GM21381 (cell line): ENCODE measurements at regions not wholly inside any gene's neighbourhood (a gene's known extent, or its start where the extent isn't known, plus 50 kb on each side); places are given as distances from the start of the nearest gene placed in this dataset.

Source experiments
- ATAC-seq: cut with Tn5 transposase; IDR thresholded peaks from one replicate; pipeline ENCODE4 v1.9.1; 2021; ENCODE audit warnings: mild to moderate bottlenecking, moderate library complexity; ENCODE audit not compliant: unreplicated experiment

GRCh38 chr5:71939452-71940230 lies 167.6 kb upstream of the MAP1B start:
- ATAC-seq, result no peak

DNA sequence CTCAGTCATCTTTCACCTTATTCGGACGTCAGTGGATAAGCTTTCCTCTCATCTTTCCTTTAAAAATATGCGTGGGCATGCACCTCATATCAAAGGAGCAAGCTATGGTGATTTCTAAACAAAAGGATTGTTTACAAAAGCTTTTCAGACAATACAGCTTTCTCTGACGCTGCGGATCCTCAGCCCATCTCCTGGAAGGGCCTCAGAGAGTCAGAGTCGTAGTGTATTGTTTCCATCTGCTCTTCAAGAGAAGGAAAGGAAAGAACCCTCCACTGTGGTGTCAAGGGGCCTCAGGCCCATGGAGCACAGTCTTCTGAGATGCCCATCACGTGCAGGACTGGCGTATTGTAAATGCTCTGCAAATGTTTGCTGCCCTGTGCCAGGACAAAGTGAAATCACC lies 163.4 kb upstream of the MAP1B start:
- no peak for ATAC-seq

GRCh38 chr5:71945436-71945835 lies 161.8 kb upstream of the MAP1B start:
- ATAC-seq, result no peak

DNA sequence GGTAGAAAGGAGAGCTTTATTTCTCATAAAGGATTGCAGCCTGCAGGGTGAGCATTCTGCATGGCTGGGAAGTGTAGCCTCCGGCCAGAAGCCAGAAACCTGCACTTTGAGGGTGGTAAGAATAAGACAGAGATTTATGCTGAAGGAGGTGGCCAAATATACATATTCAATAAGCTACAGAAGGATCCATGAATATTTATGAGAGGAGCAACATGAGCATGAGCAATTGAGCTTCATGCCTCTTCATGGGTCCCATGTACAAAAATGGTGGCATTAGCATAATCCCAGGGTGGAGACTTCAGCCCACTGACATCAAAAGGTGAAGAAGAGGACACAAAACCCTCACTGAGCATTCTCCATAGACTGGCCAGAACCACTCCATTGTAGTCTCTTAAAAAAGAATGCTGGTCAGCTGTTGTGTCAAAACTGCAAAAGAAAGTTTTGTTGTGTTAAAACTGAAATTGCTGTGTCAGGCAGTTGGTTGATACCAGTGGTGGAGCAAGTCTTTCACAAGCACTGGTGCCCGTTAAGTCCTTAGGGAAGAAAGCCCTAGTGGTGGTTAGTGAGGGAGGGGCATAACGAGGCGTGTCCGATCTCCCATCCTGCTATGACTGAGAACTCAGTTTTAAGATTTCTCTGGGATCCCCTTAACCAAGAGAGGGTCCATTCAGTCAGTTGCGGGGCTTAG lies 160.8 kb upstream of the MAP1B start:
- ATAC-seq, result no peak

DNA sequence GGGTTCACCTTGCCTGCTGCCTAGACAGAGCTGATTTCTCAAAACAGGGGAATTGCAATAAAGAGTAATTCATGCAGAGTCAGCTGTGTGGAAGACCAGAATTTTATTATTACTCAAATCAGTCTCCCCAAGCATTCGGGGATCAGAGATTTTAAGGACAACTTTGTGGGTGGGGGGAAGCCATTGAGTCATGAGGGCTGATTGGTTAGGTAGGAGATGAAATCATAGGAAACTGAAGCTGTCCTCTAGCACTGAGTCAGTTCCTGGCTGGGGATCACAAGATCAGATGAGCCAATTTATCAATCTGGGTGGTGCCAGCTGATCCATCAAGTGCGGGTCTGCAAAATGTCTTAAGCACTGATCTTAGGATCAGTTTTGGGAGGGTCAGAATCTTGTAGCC lies 159.1 kb upstream of the MAP1B start:
- no peak for ATAC-seq

- ATAC-seq, result no peak
Measured at GRCh38 chr5:71949772-71950171, 157.5 kb upstream of the MAP1B start.

DNA sequence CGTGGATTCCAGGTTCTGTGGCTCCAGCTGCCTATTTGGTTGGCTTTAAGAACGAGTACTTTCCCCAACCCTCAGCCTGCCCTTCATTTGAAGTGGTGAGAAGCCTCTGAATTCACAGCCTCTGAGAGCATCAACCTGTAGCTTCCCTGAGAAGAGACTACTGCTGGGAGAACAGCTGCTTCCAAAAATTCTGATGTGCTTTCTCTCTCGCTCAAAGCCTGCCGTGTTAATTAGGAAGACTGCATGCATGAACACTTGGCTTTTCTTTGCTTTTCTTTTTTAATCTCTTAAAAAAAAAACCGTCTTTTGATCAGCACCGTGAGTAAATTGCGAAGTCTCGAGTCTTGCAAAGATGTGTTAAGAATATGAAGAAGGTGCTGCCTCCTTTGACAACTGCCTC lies 153.4 kb upstream of the MAP1B start:
- no peak for ATAC-seq

DNA sequence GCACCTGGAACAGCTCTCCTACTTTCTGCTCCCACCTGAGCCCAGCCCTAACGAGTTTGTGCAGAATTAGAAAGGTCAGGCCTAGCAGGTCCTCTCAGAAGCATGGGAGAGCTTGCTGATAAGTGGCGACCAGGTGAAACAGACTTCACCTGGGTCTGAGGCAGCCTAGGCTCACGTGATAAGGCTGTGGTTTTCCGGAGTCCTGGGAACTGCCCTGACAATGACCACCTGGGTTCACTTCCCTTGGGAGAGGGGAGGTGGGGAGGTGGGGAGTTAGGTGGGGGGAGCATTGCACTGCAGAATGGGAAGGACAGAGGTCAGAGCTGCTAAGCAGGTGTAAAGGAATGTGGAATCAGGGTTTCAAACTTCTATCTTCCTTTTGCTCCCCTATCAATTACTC lies 152.9 kb upstream of the MAP1B start:
- no peak for ATAC-seq

- no peak for ATAC-seq
Measured at GRCh38 chr5:71955723-71956122, 151.6 kb upstream of the MAP1B start.

DNA sequence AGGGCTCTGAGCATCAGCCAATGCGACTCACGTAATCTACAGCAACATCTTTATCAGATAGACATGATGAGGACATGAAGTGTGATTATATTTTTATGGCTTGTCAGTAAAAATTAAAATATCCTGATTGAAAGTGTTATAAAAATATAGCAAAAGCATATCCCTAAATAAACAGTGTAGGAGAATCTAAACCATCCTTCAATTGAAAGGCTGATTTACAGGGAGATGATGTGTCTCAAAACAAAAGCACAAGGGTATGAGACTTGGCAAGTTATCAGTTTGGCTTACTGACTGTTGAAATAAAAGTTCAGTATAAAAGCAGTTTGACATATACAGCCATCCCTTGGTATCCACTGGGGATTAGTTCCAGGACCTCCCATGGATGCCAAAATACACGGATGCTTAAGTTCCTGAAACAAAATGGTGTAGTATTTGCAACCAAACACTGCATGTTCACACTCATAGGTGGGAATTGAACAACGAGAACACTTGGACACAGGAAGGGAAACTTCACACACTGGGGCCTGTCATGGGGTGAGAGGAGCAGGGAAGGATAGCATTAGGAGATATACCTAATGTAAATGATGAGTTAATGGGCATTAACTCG lies 149.9 kb upstream of the MAP1B start:
- no peak for ATAC-seq

GRCh38 chr5:71960195-71960594 lies 147.1 kb upstream of the MAP1B start:
- ATAC-seq, result no peak

DNA sequence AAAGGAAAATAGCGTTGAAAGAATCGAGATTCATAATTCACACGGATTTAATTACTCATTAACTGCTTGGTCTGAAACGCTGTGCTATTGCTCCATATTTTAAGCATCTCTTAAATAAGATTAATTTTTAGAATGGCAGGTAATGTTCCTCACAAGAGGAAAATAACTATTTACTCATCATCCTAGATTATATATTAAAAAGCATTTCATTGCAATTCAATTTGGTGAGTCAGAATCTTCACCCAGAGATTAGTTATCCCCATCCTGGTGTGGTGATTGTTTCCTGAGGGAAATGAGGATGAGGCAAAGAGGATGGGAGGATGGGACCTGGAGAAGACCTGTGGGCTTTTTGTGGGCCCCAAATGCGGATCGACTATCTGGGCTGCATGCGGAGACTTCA lies 145.5 kb upstream of the MAP1B start:
- ATAC-seq, result no peak

- no peak for ATAC-seq
Measured at GRCh38 chr5:71969460-71969859, 137.8 kb upstream of the MAP1B start.

DNA sequence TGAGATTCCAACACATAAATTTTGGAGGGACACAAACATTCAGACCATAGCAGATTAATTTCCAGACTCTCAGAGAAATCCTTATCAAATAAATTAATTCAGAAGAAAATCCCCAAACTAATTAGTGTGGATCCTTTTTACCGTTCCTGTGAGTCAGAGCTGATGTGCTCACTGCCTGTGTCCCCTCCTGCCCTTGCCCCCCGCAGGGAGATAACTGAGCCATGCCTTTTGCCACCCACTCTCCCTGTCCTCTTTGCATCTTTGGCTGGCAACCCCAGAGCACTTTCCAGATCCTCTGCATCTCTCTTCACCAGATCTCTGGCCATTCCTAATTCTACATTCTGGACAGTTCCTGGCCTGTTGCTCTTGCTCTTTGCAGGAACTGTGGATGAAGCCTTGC lies 135.4 kb upstream of the MAP1B start:
- ATAC-seq, result no peak

DNA sequence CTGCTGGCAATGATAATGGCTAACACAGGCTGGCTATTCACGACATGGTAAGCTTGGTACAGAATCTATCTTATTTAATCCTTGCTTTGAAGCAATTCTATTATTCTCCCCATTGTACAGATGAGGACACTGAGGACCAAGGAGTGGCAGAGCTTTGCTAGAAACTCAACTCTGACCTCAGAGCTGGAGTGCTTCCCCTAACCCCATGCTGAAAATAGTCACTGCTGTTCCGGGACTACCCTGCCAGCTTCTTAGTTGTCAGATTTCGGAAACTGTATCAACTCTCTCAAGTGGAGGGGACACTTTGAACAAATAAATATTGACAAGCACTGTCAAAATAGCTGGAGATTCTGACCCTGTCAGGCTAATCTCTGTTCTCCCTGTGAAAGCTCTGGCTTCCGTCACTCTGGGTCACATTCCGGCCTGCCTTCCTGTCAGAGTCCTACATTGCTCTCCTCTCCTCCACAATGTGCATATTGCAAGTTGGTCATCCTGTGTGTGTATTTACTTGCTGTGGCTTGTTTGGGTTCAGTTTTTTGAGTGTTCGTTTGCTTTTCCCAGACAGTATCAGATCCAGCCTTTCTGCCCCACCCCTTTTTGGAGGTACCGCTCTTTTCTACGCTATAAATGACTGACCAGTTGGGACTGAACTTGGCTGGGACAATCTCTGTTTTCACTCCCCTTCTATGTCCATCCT lies 134.3 kb upstream of the MAP1B start:
- ATAC-seq, result no peak

DNA sequence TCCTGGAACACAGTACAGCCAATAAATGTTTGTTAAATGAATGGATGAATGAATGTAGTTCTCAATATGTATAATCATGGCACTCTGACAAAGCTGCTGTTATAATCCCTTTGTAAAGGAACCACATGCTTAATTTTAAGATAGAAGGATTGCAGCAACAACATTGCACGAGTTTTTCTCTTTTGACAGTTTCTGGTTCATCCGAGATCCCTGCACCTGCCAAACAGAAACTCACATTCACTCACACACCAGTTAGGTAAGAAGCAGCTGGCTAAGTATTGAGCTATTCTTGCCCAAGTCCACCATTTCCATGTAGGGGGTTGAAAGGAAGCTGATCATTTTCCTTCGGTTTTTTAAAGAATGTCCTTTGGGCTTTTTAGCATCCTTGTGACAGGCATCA lies 133.7 kb upstream of the MAP1B start:
- no peak for ATAC-seq

GRCh38 chr5:71974165-71974564 lies 133.1 kb upstream of the MAP1B start:
- no peak for ATAC-seq

- no peak for ATAC-seq
Measured at GRCh38 chr5:71974622-71975021, 132.7 kb upstream of the MAP1B start.

DNA sequence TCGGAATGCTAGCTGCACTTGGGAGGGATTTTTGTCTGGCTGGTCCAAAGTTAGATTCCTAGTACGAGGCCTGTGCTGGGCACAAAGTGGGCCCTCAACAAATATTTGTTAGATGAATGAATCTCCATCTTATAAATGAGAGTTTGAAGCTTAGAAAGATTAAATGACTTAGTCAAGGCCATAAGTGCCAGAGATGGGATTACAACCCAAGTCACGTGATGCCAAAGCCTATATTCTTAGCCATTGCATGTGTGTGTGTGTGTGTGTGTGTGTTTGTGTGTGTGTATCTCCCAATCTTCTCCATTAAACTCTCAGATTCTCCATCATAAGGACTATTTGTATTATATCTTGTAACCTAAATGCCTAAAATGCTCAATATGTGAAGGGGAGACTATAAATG lies 130.8 kb upstream of the MAP1B start:
- ATAC-seq, result no peak

GRCh38 chr5:71977311-71977710 lies 130.0 kb upstream of the MAP1B start:
- ATAC-seq, result no peak

DNA sequence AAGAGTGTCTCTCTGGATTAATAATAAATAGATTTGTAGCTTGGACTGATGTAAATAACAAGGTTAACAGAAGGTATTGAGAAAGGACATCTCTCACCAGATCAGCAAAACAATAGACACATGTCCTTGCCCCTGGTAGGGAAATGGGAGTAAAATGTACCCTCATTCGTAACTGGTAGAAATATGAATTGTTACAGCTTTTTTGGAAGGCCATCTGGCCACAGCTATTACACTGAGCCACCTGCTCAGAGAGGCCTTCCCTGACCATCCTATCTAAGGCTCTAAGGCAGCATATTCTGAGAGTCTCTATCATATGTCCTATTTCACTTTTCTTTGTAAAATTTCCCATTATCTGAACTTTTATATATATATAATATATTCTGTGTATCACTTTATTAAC lies 129.1 kb upstream of the MAP1B start:
- no peak for ATAC-seq
